ENCODE measurements at regions not wholly inside any gene's neighbourhood (a gene's known extent, or its start where the extent isn't known, plus 50 kb on each side); places are given as distances from the start of the nearest gene placed in this dataset.

DNA sequence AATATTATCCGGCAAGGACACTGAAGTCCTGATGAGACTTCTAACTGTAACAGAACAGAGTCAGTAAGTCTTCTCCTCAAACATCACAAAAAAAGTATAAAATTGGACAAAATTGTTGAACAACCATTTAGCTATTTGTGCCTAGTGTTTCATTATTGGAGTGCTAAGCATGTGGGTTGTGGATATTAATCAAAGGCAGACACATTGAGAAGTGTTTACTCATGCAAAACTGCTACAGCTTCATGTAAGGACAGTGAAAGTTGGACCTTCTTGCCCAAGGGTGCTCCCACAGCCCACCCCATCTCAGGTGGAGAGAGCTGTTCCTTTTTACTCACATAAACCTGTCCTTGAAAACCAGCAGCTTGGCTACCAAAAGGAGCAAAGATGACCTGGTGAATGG is 355.1 kb upstream of the DAB2 start:
- Histone ChIP-seq H3K36me3 (ENCODE audit: control insufficient read depth, insufficient read depth, low read length) (no peaks in the 10 kb centered on the region), H3K9me3 (ENCODE audit: control insufficient read depth, insufficient read depth, low read depth, low read length) (no peaks in the 10 kb centered on the region), H3K4me2 (ENCODE audit: extremely low read depth, insufficient read depth, low read length) (no peak overlapping the region), H3K4me1 (ENCODE audit: control insufficient read depth, extremely low read depth, insufficient read depth, low read length) (peaks cover 7% of the 10 kb centered on the region), H3K27me3 (ENCODE audit: control insufficient read depth, insufficient read depth, low read length) (no peaks in the 10 kb centered on the region), H3K79me2 (ENCODE audit: control insufficient read depth, insufficient read depth, low read length) (no peaks in the 10 kb centered on the region), H3K9ac (ENCODE audit: insufficient read depth, low read length) (no peak overlapping the region), H3K27ac (ENCODE audit: insufficient read depth, low read length) (no peak overlapping the region), H3K4me3 (replicated peaks in 1 of 4; ENCODE audit: control extremely low read depth in 1 of 4, insufficient read depth in 1 of 4, low read depth in 3 of 4, low read length in 4 of 4) (no peak overlapping the region), H2AFZ (ENCODE audit: low read length) (no peak overlapping the region), H4K20me1 (ENCODE audit: control insufficient read depth, extremely low read depth, insufficient read depth, low read length) (no peaks in the 10 kb centered on the region)
- TF ChIP-seq EZH2 (IDR thresholded peaks at IDR 0.05; ENCODE audit: low read length, missing control alignments) = no peak
- TF ChIP-seq, protein P1, sequence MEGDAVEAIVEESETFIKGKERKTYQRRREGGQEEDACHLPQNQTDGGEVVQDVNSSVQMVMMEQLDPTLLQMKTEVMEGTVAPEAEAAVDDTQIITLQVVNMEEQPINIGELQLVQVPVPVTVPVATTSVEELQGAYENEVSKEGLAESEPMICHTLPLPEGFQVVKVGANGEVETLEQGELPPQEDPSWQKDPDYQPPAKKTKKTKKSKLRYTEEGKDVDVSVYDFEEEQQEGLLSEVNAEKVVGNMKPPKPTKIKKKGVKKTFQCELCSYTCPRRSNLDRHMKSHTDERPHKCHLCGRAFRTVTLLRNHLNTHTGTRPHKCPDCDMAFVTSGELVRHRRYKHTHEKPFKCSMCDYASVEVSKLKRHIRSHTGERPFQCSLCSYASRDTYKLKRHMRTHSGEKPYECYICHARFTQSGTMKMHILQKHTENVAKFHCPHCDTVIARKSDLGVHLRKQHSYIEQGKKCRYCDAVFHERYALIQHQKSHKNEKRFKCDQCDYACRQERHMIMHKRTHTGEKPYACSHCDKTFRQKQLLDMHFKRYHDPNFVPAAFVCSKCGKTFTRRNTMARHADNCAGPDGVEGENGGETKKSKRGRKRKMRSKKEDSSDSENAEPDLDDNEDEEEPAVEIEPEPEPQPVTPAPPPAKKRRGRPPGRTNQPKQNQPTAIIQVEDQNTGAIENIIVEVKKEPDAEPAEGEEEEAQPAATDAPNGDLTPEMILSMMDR (conservative IDR thresholded peaks at IDR 0.05 in 1 of 2, IDR thresholded peaks at IDR 0.05 in 1 of 2; ENCODE audit: low read depth in 1 of 2, low read length in 2 of 2) = no peak
- peak in 1 of 2 donors; percentile 48 for DNase-seq (ENCODE audit: low read depth in 2 of 2)

DNA sequence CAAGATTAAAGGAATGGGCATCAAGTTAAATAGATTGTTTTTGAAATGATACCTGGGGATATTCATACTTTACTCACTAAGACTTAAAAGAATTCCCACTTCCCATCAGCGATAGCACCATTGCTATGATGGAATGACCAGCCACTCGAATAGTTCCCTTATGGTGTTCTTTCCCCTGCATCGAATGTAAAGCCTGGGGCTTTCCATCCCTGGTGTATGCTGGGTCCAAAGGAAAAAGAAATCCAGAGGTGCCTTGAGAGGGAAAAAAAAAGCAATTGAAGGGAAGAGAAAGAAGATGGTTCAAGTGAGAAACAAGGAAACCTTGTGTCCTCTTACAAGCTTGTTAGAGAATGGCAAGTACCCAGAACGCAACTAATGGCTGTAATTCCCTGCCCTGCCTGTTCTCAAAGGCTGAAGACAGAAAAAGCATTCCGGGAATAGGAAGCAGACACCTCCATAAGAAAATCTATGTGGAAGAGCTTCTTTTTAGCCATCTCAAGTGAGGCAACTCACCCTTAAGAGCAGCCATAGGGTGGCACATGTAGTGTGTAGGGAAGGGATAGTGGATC is 351.1 kb upstream of the DAB2 start:
- Histone ChIP-seq H3K9ac (ENCODE audit: insufficient read depth, low read length) (no peak overlapping the region), H3K4me3 (replicated peaks in 1 of 4; ENCODE audit: control extremely low read depth in 1 of 4, insufficient read depth in 1 of 4, low read depth in 3 of 4, low read length in 4 of 4) (no peak overlapping the region), H3K27ac (ENCODE audit: insufficient read depth, low read length) (peak overlapping the region; percentile 51), H2AFZ (ENCODE audit: low read length) (no peak overlapping the region), H3K4me1 (ENCODE audit: control insufficient read depth, extremely low read depth, insufficient read depth, low read length) (peaks cover 9% of the 10 kb centered on the region), H3K27me3 (ENCODE audit: control insufficient read depth, insufficient read depth, low read length) (no peaks in the 10 kb centered on the region), H4K20me1 (ENCODE audit: control insufficient read depth, extremely low read depth, insufficient read depth, low read length) (no peaks in the 10 kb centered on the region), H3K9me3 (ENCODE audit: control insufficient read depth, insufficient read depth, low read depth, low read length) (no peaks in the 10 kb centered on the region), H3K4me2 (ENCODE audit: extremely low read depth, insufficient read depth, low read length) (no peak overlapping the region), H3K79me2 (ENCODE audit: control insufficient read depth, insufficient read depth, low read length) (no peaks in the 10 kb centered on the region), H3K36me3 (ENCODE audit: control insufficient read depth, insufficient read depth, low read length) (no peaks in the 10 kb centered on the region)
- peak; percentile 6 to 43 for DNase-seq (ENCODE audit: low read depth in 2 of 2)
- TF ChIP-seq, protein P1 (conservative IDR thresholded peaks at IDR 0.05 in 1 of 2, IDR thresholded peaks at IDR 0.05 in 1 of 2; ENCODE audit: low read depth in 1 of 2, low read length in 2 of 2) = no peak
- no peak for TF ChIP-seq EZH2 (IDR thresholded peaks at IDR 0.05; ENCODE audit: low read length, missing control alignments)

DNA sequence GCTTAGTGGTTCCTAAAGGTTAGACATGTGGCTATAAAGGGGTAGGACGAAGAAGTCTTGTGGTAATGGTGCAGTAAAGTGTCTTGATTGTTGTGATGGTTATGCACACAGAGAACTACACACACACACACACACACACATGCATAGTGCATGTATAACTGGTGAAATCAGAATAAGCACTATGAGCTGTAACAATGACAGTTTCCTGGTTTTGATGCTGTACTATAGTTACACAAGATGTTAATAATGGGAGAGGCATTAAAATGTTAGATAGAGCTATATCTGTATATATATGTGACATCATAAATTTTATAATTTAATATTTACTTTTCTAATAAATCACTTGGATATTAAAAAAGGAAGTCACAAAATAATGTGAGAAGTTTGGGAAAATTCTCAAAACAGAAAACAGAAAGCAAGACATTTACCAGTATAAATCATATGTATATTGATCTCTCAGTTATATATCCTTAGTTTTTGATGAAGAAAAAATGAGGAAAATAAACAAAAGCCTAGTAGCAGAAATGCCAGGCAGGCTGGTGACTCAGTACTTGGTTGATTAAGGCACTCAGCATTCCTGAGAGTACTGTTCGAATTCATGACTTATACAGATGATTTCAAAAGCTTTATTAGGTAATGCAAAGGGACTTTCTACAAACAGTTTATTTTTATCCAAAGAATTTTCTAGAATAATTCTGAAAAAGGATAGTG is 350.5 kb upstream of the DAB2 start:
- no peak overlapping the region for H3K4me2 ChIP-seq (ENCODE audit: extremely low read depth, insufficient read depth, low read length)
- H2AFZ ChIP-seq (ENCODE audit: low read length) = no peak overlapping the region
- peaks cover 9% of the 10 kb centered on the region for H3K4me1 ChIP-seq (ENCODE audit: control insufficient read depth, extremely low read depth, insufficient read depth, low read length)
- H3K36me3 ChIP-seq (ENCODE audit: control insufficient read depth, insufficient read depth, low read length) = no peaks in the 10 kb centered on the region
- peak; percentile 89 to 93 for DNase-seq (ENCODE audit: low read depth in 2 of 2)
- H3K9me3 ChIP-seq (ENCODE audit: control insufficient read depth, insufficient read depth, low read depth, low read length) = no peaks in the 10 kb centered on the region
- H3K9ac ChIP-seq (ENCODE audit: insufficient read depth, low read length) = no peak overlapping the region
- no peaks in the 10 kb centered on the region for H3K27me3 ChIP-seq (ENCODE audit: control insufficient read depth, insufficient read depth, low read length)
- no peak overlapping the region for H3K27ac ChIP-seq (ENCODE audit: insufficient read depth, low read length)
- TF ChIP-seq, protein P1 (conservative IDR thresholded peaks at IDR 0.05 in 1 of 2, IDR thresholded peaks at IDR 0.05 in 1 of 2; ENCODE audit: low read depth in 1 of 2, low read length in 2 of 2) = no peak
- no peak for TF ChIP-seq EZH2 (IDR thresholded peaks at IDR 0.05; ENCODE audit: low read length, missing control alignments)
- H3K4me3 ChIP-seq (replicated peaks in 1 of 4; ENCODE audit: control extremely low read depth in 1 of 4, insufficient read depth in 1 of 4, low read depth in 3 of 4, low read length in 4 of 4) = no peak overlapping the region
- no peaks in the 10 kb centered on the region for H3K79me2 ChIP-seq (ENCODE audit: control insufficient read depth, insufficient read depth, low read length)
- H4K20me1 ChIP-seq (ENCODE audit: control insufficient read depth, extremely low read depth, insufficient read depth, low read length) = no peaks in the 10 kb centered on the region

Measured in fibroblast of lung (primary cell).